ENCODE measurements at regions not wholly inside any gene's neighbourhood (a gene's known extent, or its start where the extent isn't known, plus 50 kb on each side); places are given as distances from the start of the nearest gene placed in this dataset.

- Histone ChIP-seq H3K9me3 (ENCODE audit: insufficient read depth, low read depth) (no peaks in the 10 kb centered on the region; the same call in 1 of the 2 replicates), H3K4me2 (no peak overlapping the region), H3K36me3 (ENCODE audit: low read depth) (no peaks in the 10 kb centered on the region), H3K4me3 (no peak overlapping the region), H3K27ac (no peak overlapping the region), H3K27me3 (ENCODE audit: insufficient read depth, low read depth) (no peaks in the 10 kb centered on the region), H3K4me1 (replicated peaks; ENCODE audit: insufficient read depth) (no peaks in the 10 kb centered on the region), H3F3A (ENCODE audit: insufficient read depth, low read depth) (no peaks in the 10 kb centered on the region), H3K79me2 (ENCODE audit: low read depth) (no peaks in the 10 kb centered on the region), H4K20me1 (ENCODE audit: insufficient read depth) (no peaks in the 10 kb centered on the region), H3K9me2 (ENCODE audit: insufficient read depth) (no peaks in the 10 kb centered on the region), H2AFZ (no peak overlapping the region)
- no peak for TF ChIP-seq EZH2 (IDR thresholded peaks at IDR 0.05; ENCODE audit: low read depth)
- TF ChIP-seq, protein P1, sequence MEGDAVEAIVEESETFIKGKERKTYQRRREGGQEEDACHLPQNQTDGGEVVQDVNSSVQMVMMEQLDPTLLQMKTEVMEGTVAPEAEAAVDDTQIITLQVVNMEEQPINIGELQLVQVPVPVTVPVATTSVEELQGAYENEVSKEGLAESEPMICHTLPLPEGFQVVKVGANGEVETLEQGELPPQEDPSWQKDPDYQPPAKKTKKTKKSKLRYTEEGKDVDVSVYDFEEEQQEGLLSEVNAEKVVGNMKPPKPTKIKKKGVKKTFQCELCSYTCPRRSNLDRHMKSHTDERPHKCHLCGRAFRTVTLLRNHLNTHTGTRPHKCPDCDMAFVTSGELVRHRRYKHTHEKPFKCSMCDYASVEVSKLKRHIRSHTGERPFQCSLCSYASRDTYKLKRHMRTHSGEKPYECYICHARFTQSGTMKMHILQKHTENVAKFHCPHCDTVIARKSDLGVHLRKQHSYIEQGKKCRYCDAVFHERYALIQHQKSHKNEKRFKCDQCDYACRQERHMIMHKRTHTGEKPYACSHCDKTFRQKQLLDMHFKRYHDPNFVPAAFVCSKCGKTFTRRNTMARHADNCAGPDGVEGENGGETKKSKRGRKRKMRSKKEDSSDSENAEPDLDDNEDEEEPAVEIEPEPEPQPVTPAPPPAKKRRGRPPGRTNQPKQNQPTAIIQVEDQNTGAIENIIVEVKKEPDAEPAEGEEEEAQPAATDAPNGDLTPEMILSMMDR (conservative IDR thresholded peaks at IDR 0.05) = no peak
- BruUV-seq (replicated peaks) = no TSS peak
- ChIA-PET CTCF (no interaction called here), POLR2A (ENCODE audit: unreplicated experiment) (no interaction called here)
- no peak for DNase-seq
- intact Hi-C loops (cut with micrococcal nuclease; ENCODE audit: unreplicated experiment) = no loop called here
These were observed 1404.0 kb downstream of the AACS start for GRCh38 chr12:126469211-126469610.

- peak in 1 of 2 experiments; percentile 14 for DNase-seq
- BruUV-seq (replicated peaks) = no TSS peak
- no peaks in the 10 kb centered on the region for H3K79me2 ChIP-seq (ENCODE audit: low read depth)
- intact Hi-C loops (cut with micrococcal nuclease; ENCODE audit: unreplicated experiment) = no loop called here
- H3K27me3 ChIP-seq (ENCODE audit: insufficient read depth, low read depth) = no peaks in the 10 kb centered on the region
- H3K9me3 ChIP-seq (ENCODE audit: insufficient read depth, low read depth) = peaks cover 11% of the 10 kb centered on the region
- POLR2A ChIA-PET (ENCODE audit: unreplicated experiment) = interaction anchor here (0.6 kb wide), 1 partner anchor 18 kb away, joined by 3 read pairs; no protein-coding TSS in a partner anchor
- no peak overlapping the region for H2AFZ ChIP-seq
- H3K36me3 ChIP-seq (ENCODE audit: low read depth) = no peaks in the 10 kb centered on the region
- no peaks in the 10 kb centered on the region for H3F3A ChIP-seq (ENCODE audit: insufficient read depth, low read depth)
- no peak overlapping the region for H3K27ac ChIP-seq
- H3K4me3 ChIP-seq = no peak overlapping the region
- TF ChIP-seq, protein P1 (conservative IDR thresholded peaks at IDR 0.05) = no peak
- TF ChIP-seq EZH2 (IDR thresholded peaks at IDR 0.05; ENCODE audit: low read depth) = no peak
- no peaks in the 10 kb centered on the region for H3K4me1 ChIP-seq (replicated peaks; ENCODE audit: insufficient read depth)
- no peaks in the 10 kb centered on the region for H4K20me1 ChIP-seq (ENCODE audit: insufficient read depth)
- no peak overlapping the region for H3K4me2 ChIP-seq
- CTCF ChIA-PET = no interaction called here
- H3K9me2 ChIP-seq (ENCODE audit: insufficient read depth) = no peaks in the 10 kb centered on the region
These were observed 1409.5 kb downstream of the AACS start for GRCh38 chr12:126474703-126475102.

GRCh38 chr12:126480451-126480850 is 1415.2 kb downstream of the AACS start:
- Histone ChIP-seq H3K4me1 (replicated peaks; ENCODE audit: insufficient read depth) (peaks cover 19% of the 10 kb centered on the region), H2AFZ (no peak overlapping the region), H3K79me2 (ENCODE audit: low read depth) (no peaks in the 10 kb centered on the region), H3K27ac (no peak overlapping the region), H3K9me3 (ENCODE audit: insufficient read depth, low read depth) (no peaks in the 10 kb centered on the region; the same call in 1 of the 2 replicates), H3K36me3 (ENCODE audit: low read depth) (no peaks in the 10 kb centered on the region), H3K4me3 (no peak overlapping the region), H3K4me2 (no peak overlapping the region), H3K9me2 (ENCODE audit: insufficient read depth) (no peaks in the 10 kb centered on the region), H4K20me1 (ENCODE audit: insufficient read depth) (no peaks in the 10 kb centered on the region), H3F3A (ENCODE audit: insufficient read depth, low read depth) (peaks cover 14% of the 10 kb centered on the region), H3K27me3 (ENCODE audit: insufficient read depth, low read depth) (no peaks in the 10 kb centered on the region)
- TF ChIP-seq EZH2 (IDR thresholded peaks at IDR 0.05; ENCODE audit: low read depth) = no peak
- TF ChIP-seq, protein P1 (conservative IDR thresholded peaks at IDR 0.05) = no peak
- intact Hi-C loops (cut with micrococcal nuclease; ENCODE audit: unreplicated experiment) = no loop called here
- CTCF ChIA-PET = no interaction called here
- POLR2A ChIA-PET (ENCODE audit: unreplicated experiment) = no interaction called here
- BruUV-seq (replicated peaks) = no TSS peak
- no peak for DNase-seq
